Spinal cord (tissue), 9 donors: ENCODE measurements at regions not wholly inside any gene's neighbourhood (a gene's known extent, or its start where the extent isn't known, plus 50 kb on each side); places are given as distances from the start of the nearest gene placed in this dataset.

Experiments
- DNase-seq, 6 donors: peaks; one replicate each; pipeline versions ENCODE4 v3.0.0 to v3.0.0-alpha.2; 2013 to 2015; ENCODE audit warnings: low spot score in 6 of 6, low read depth in 4 of 6
- H3K27ac ChIP-seq: one replicate; pipeline ENCODE4 v1.5.1; 2013; ENCODE audit warnings: low read depth, low read length, control low read depth
- H3K27me3 ChIP-seq: one replicate; pipeline ENCODE4 v1.6.1; 2013; ENCODE audit warnings: low read length; ENCODE audit not compliant: control insufficient read depth, insufficient read depth
- H3K36me3 ChIP-seq: one replicate; pipeline ENCODE4 v1.6.1; 2013; ENCODE audit warnings: low read length; ENCODE audit not compliant: control insufficient read depth, insufficient read depth
- H3K4me1 ChIP-seq: one replicate; pipeline ENCODE4 v1.6.1; 2013; ENCODE audit warnings: low read length; ENCODE audit not compliant: control insufficient read depth, insufficient read depth
- H3K4me3 ChIP-seq: one replicate; pipeline ENCODE4 v1.5.1; 2013; ENCODE audit warnings: low read depth, low read length, control low read depth
- H3K9me3 ChIP-seq: one replicate; pipeline ENCODE4 v1.6.1; 2013; ENCODE audit warnings: low read length; ENCODE audit not compliant: control insufficient read depth, insufficient read depth
- WGBS: methylation state at CpG from one replicate; pipeline ENCODE4 v1.1.5; 2013; ENCODE audit warnings: missing lambda C conversion rate; ENCODE audit not compliant: insufficient coverage; 5-methylcytosine and 5-hydroxymethylcytosine counted together
- donor health status: healthy.

DNA sequence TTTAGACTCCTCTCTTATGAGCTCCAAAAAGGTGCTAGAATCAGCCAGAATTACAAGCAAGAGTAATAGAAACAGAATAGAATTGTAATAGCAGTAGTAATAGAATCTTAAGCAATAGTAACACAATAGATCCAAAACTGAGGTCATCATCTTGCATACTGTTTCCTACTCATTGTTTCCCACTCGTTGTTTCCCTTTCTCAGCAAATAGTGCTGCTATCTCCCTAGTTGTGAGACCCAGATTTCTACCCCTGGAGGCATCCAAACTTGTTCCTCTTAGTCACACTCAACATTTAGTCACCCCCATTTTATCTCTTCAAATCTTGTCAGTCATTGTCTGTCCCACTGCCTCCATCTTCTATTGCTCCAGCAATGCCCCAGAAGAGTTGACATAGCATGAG is 356.9 kb upstream of the MARCKS start:
- no peaks in the 10 kb centered on the region for H3K4me1 ChIP-seq
- DNase-seq: no peak
- H3K4me3 ChIP-seq: no peak overlapping the region
- no peaks in the 10 kb centered on the region for H3K9me3 ChIP-seq
- no peaks in the 10 kb centered on the region for H3K27me3 ChIP-seq
- no peak overlapping the region for H3K27ac ChIP-seq
- 67% methylated on average over 1 of the region's 1 CpG for WGBS
- H3K36me3 ChIP-seq: no peaks in the 10 kb centered on the region

DNA sequence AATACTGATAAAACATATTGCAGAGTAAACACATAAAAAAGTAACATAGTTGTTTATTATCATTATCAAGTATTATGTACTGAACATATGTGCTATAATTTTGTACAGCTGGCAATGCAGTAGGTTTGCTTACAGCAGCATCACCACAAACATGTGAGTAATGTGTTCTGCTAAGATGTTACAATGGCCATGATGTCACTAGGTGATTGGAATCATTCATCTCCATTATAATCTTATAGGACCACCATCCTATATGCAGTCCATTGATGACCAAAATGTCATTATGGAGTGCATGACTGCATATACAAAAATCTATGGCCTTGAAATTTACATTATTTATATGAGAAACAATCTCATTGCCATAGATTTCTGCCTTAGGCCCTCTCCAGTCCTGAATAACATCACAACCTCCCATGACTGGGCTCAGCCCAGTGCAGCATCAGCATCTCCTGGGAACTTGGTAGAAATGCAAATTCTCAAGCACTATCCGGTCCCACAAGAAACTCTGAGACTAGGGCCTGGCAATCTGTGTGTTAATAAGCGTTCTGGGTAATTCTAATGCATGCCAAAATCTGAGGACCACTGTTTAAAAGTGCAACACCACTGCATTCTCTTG is 352.0 kb upstream of the MARCKS start:
- H3K27me3 ChIP-seq: no peaks in the 10 kb centered on the region
- no peak for DNase-seq
- H3K4me1 ChIP-seq: no peaks in the 10 kb centered on the region
- WGBS: no CpG with 5 or more reads among the region's 2 CpGs
- H3K9me3 ChIP-seq: no peaks in the 10 kb centered on the region
- H3K4me3 ChIP-seq: no peak overlapping the region
- no peaks in the 10 kb centered on the region for H3K36me3 ChIP-seq
- H3K27ac ChIP-seq: no peak overlapping the region

DNA sequence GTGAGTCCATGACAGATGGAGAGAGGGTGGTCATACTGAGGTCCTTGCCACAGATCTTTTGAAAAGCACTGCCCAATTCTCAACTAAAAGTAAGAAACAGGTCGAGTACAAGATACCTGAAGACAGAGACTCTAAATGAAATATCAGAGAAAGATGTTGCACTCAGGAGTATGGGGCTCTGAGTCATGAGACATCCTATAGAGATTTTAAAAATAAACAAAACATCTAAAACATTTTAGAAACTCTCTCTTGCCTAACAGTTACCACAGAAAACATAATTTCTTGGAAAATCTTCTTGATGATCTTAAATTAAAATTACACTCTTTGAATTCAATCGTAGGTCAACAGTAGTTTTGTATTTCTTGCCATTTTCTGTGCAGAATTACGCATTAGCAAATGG is 348.9 kb upstream of the MARCKS start:
- H3K4me3 ChIP-seq: no peak overlapping the region
- no peaks in the 10 kb centered on the region for H3K27me3 ChIP-seq
- no peak overlapping the region for H3K27ac ChIP-seq
- H3K9me3 ChIP-seq: no peaks in the 10 kb centered on the region
- no peak for DNase-seq
- no peaks in the 10 kb centered on the region for H3K4me1 ChIP-seq
- no peaks in the 10 kb centered on the region for H3K36me3 ChIP-seq
- no CpG with 5 or more reads among the region's 3 CpGs for WGBS

DNA sequence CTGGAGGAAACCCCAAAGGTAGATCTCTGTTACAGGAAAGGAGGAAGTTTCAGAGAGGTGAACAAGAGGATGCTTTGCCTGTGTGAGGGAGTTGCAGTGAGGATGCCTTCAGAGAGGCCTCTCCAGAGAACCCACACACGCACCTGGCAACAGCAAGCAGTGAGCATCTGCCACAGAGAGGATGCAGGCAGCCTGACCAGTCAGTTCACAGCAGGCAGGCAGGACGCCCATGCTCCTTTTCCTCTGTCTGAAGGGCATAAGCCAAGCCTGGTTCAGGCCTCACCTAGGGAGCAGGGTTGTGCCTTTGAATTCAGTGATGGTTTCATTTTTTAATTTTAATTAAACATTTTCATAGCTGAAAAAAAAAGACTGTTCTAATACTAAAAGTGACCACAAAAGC is 346.0 kb upstream of the MARCKS start:
- Histone ChIP-seq H3K27ac (no peak overlapping the region), H3K9me3 (no peaks in the 10 kb centered on the region), H3K36me3 (no peaks in the 10 kb centered on the region), H3K4me3 (no peak overlapping the region), H3K27me3 (no peaks in the 10 kb centered on the region), H3K4me1 (no peaks in the 10 kb centered on the region)
- DNase-seq: no peak
- 71% methylated on average over 1 of the region's 2 CpGs for WGBS

DNA sequence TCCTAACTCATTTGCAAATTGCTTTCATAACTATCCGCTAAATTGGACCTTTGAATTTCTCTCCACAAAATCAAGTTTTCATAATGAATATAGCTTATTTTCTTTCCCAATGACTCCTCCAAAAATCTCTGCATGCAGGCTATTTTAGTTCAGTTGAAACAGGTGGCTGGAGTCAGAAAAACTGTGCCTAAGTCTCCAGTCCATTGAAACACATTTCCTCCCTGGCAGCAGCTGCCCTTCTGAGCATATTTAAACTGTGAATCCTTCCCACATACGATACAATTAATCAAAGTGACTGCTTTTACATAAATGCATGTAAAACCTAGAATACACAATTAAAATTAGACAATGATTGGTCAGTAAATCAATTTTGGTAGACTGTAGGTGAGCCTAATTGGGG is 344.6 kb upstream of the MARCKS start:
- H3K4me3 ChIP-seq: no peak overlapping the region
- WGBS: 100% methylated on average over 1 of the region's 2 CpGs
- DNase-seq: peak in 2 of 6 donors; percentile 17 to 29
- no peaks in the 10 kb centered on the region for H3K36me3 ChIP-seq
- H3K9me3 ChIP-seq: no peaks in the 10 kb centered on the region
- no peaks in the 10 kb centered on the region for H3K4me1 ChIP-seq
- H3K27ac ChIP-seq: no peak overlapping the region
- H3K27me3 ChIP-seq: no peaks in the 10 kb centered on the region

DNA sequence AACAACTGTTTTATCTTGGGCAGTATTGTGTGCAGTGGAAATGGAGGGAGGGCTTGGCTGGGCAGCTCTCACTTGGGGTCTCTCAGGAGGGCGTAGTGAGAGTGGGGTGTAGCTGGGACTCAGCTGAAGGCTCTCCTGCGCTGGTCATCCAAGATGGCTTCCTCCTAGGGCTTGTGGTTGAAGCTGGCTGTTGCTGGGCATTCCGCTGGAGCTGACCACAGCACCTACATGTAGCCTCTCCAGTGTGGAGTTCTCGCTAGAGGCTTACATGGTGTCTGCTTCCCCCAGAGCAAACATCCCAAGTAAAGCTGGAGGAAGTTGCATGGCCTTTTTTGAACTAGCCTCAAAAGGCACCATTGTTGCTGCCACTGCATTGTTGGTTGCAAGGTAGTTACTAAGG is 344.1 kb upstream of the MARCKS start:
- Histone ChIP-seq H3K4me1 (no peaks in the 10 kb centered on the region), H3K9me3 (no peaks in the 10 kb centered on the region), H3K27ac (no peak overlapping the region), H3K36me3 (no peaks in the 10 kb centered on the region), H3K4me3 (no peak overlapping the region), H3K27me3 (no peaks in the 10 kb centered on the region)
- WGBS: 100% methylated on average over 3 of the region's 4 CpGs
- no peak for DNase-seq

DNA sequence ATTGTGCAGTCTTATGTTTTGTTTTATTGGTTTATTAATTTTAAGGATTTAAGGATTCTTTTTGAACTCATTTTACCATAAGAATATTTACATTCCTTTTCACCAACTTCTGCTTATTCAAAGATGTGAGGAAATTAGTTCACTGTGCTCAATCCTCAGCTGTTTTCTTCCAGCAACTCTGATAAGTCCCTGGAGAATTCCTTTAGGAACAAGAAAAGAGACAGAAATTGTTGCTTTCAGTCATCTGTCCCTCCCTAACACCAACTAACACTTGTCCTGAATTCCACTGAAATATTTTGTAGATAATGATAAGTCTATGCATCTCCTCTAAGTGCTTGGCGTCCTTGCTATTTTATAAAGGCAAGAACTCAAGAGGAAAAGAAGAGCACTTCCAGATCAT is 334.8 kb upstream of the MARCKS start:
- no CpG with 5 or more reads among the region's 1 CpG for WGBS
- no peaks in the 10 kb centered on the region for H3K4me1 ChIP-seq
- DNase-seq: no peak

DNA sequence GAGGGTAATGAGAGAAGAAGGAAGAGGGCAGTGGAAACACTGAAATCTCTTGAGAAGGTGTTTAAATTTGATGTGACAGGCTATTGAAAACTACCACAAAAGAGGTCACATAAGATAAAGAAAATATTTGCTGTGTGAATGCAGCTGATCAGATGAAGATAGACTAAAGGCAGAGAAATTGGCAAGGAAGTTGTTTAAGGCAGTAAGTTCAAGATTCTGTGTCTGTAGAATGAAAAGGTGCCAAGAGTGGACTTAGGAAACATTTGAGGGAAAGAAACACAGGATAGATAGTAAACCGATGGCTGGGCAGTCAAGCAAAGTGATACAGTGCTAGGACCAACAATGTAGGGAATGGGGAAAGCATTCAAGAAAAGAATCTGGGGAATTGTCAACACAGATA is 332.3 kb upstream of the MARCKS start:
- Histone ChIP-seq H3K27ac (no peak overlapping the region), H3K9me3 (peaks cover 2% of the 10 kb centered on the region), H3K4me1 (no peaks in the 10 kb centered on the region), H3K4me3 (no peak overlapping the region), H3K36me3 (no peaks in the 10 kb centered on the region), H3K27me3 (no peaks in the 10 kb centered on the region)
- 75% methylated on average over 1 of the region's 1 CpG for WGBS
- no peak for DNase-seq

More for the DNA sequence above, 334.8 kb upstream of the MARCKS start:
- no peaks in the 10 kb centered on the region for H3K27me3 ChIP-seq
- H3K4me3 ChIP-seq: no peak overlapping the region
- no peaks in the 10 kb centered on the region for H3K36me3 ChIP-seq
- H3K27ac ChIP-seq: no peak overlapping the region
- H3K9me3 ChIP-seq: no peaks in the 10 kb centered on the region

DNA sequence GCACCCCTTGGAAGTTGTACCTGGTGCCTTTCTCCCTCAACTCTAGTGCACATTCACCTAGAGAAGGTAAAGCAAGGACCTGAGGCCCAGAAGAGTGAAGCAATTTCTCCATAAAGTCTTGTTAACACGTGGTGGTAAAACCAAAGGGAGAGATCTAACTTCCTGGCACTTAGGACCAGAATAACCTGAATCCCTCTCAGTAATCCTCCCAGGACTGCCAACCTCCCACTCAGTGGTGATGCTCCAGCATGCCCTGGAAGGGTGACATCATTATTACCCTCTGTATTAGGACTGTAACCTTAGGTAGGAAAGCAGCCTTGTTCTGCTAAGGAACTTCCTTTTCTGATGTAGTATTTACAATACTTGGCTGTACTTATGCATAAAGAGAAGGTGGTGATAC is 330.6 kb upstream of the MARCKS start:
- Histone ChIP-seq H3K9me3 (peaks cover 2% of the 10 kb centered on the region), H3K27ac (no peak overlapping the region), H3K27me3 (no peaks in the 10 kb centered on the region), H3K4me1 (no peaks in the 10 kb centered on the region), H3K4me3 (no peak overlapping the region), H3K36me3 (no peaks in the 10 kb centered on the region)
- DNase-seq: no peak
- no CpG with 5 or more reads among the region's 1 CpG for WGBS

DNA sequence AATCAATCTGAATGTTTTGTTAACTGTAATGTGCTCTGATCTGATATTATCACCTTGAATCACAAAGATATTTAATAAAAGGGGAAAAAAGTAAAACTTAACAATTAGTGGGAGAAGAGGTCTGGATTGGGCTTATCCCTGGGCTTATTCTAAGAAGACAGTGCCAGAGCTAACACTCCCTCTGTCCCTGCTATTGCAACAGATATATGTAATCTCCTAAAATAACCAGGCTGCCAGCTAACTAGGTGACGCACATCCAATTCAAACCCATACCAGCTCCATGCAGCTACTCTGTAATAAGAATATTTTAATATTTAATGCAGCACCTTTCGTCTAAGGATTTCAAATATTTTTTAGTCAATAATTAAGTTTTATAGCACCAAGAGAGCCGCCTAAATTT is 330.1 kb upstream of the MARCKS start:
- H3K9me3 ChIP-seq: peaks cover 2% of the 10 kb centered on the region
- H3K27ac ChIP-seq: no peak overlapping the region
- DNase-seq: no peak
- no peaks in the 10 kb centered on the region for H3K27me3 ChIP-seq
- H3K4me3 ChIP-seq: no peak overlapping the region
- H3K36me3 ChIP-seq: no peaks in the 10 kb centered on the region
- no CpG with 5 or more reads among the region's 3 CpGs for WGBS
- H3K4me1 ChIP-seq: no peaks in the 10 kb centered on the region
